Left ventricle myocardium superior (tissue), 1 donor: ENCODE measurements at regions not wholly inside any gene's neighbourhood (a gene's known extent, or its start where the extent isn't known, plus 50 kb on each side); places are given as distances from the start of the nearest gene placed in this dataset.
"Not testable (repeated sequence)": the region's sequence is repeated elsewhere in the genome, so short reads cannot be mapped to it uniquely, and the experiment has no call there.

ENCODE experiments used
- ATAC-seq: fragments of 200-7000 bp; cut with Tn5 transposase; one replicate; pipeline ENCODE4 v1.9.1; 2020; ENCODE audit warnings: mild to moderate bottlenecking, moderate library complexity
- DNase-seq: peaks from one replicate; pipeline ENCODE4 v3.0.0-alpha.2; 2020
- intact Hi-C: fragments of 100-400 bp; cut with micrococcal nuclease; formaldehyde crosslinking; loops from one replicate; pipeline ENCODE4 v1.11.0; 2022
- donor health status: DM: no; HTN: yes; CAD: no; lungs with severe emphysema.

- DNase-seq (no peak), ATAC-seq (no peak)
- intact Hi-C loops = no loop called here
Measured at GRCh38 chr9:16052146-16052545, 499.3 kb downstream of the CCDC171 start.

DNA sequence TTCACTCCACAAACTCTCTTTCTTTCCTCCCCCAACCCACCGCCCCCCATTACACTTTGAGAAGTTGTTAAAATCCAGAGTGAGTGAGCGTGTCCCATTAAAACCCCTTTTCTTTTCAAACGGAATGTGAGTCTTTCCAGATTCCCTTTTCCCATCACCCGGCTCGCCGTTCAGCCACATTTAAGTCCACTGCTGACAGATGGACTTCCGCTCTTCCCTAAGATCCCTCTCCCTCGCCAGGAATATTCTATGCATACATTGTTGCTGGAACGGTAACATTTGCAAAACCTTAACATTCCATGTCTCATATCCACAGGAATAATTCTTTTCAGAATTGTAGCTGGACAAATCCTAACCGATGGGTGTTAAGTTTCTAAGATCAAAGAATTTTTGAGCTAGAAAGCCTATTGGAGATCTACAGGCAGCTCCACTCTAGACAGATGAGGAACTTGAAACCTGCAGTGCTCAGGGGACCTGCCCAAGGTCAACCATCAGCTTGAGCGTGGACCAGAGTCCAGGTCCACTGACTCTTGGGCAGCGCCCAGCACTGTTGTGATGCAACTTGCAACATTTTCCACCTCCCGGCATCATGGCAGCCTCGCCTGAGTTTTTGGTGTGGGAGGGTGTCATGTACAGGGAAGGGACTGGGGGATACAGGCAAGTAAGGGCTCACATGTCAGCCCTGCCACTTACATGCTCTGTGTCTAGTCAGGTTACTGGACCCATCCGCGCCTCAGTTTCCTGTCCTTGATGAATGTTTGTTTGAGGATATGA lies 500.1 kb downstream of the CCDC171 start:
- intact Hi-C loops = no loop called here
- DNase-seq (no peak), ATAC-seq (no peak)

GRCh38 chr9:16057541-16057940 lies 504.7 kb downstream of the CCDC171 start:
- ATAC-seq (no peak), DNase-seq (no peak)
- intact Hi-C loops = no loop called here

DNA sequence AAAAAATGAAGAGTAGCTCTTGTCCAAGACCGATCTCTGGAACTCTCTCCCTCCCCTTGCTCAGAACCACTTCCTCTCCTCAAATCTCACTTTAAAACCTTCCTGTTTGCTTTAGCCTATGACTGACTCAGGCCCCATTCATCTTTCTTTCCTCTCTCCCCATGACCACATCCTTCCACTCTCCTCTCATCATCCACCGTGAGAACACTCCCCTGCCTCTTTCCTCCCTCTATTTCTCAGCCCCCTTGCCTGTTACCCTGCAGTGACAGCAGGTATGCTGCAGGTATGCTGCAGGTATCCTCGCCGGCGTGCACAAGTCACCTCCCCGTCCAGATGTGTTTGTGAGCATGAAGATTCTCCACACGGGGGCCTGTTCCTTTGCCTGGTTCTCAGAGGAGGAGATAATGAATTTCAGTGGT lies 505.3 kb downstream of the CCDC171 start:
- DNase-seq = no peak
- intact Hi-C loops = no loop called here
- no peak for ATAC-seq

DNA sequence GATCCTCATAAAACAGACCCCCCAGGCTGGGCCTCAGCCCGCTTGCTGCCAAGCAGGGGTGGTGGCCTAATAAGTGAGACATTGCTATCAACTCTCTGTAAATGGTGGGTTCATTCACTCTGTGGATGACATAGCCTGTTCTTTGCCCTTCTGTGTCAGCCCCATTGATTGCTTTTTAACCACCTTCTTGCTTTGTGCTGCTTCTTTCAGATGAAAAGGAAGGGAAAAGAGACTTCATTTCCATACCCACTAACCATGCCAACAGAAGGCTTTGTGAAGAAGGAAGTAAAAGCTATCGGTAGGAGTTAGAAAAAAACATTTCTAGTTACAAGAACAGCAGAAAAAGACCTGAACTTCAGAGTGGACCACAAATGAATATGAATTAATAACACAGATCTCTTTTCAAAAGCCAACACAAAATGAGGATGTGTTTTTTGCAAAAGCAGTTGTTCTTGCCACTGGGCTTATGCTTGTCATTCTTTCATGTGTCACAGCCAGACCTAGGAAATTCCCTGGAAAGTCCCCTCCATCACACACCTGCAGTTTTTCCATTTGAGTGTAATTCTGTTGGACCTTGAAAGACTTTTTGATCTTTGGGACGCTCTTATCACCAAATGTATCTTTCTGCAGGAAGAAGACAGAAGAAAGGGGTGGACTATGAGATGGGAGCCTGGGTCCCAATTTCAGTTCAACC lies 507.7 kb downstream of the CCDC171 start:
- intact Hi-C loops = no loop called here
- DNase-seq (no peak), ATAC-seq (no peak)

GRCh38 chr9:16062542-16063240 lies 509.8 kb downstream of the CCDC171 start:
- DNase-seq = no peak
- no peak for ATAC-seq
- intact Hi-C loops = no loop called here

GRCh38 chr9:16063241-16063591 lies 510.4 kb downstream of the CCDC171 start:
- DNase-seq = no peak
- ATAC-seq = no peak
- intact Hi-C loops = no loop called here

DNA sequence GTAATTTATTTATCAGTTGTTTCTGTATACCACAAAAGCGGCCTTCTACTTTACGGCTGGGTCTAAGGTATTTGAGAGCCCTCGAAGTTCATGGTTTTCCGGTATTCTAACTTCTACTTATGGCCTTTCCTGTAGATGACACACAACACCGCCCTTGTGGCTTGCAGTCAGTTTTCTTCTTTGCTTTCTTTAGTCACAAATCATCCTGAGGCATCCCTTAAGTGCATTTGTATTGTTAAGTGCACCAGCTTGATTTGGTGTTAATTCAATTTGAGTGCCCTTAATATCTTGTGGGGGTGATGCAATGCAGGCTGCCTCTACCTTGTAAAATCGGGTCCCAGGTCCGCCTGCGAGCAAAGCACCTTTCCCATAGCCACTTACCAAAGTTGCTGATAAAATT lies 511.9 kb downstream of the CCDC171 start:
- DNase-seq (no peak), ATAC-seq (no peak)
- intact Hi-C loops = no loop called here

DNA sequence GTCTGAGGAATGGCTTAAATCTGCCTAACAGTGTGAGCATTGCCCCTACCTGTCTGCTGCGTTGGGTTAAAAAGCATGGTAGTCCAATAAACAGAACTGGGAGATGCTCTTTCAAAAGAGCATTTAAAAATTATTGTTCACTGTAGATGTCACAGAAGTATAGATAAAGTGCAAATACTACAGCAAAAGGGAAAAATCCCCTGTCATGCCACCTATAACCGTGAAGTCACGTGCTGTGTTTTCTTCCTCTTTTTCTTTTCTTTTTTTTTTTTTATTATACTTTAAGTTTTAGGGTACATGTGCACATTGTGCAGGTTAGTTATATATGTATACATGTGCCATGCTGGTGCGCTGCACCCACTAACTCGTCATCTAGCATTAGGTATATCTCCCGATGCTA lies 513.4 kb downstream of the CCDC171 start:
- ATAC-seq, intact Hi-C loops, DNase-seq: not testable (repeated sequence)

- intact Hi-C loops = no loop called here
- ATAC-seq (no peak), DNase-seq (no peak)
Measured at GRCh38 chr9:16068476-16068875, 515.6 kb downstream of the CCDC171 start.

- ATAC-seq = no peak
- no peak for DNase-seq
- intact Hi-C loops = no loop called here
Measured at GRCh38 chr9:16069249-16069648, 516.4 kb downstream of the CCDC171 start.

GRCh38 chr9:16069671-16070454 lies 517.0 kb downstream of the CCDC171 start:
- ATAC-seq (no peak), DNase-seq (no peak)

GRCh38 chr9:16070455-16071145 lies 517.8 kb downstream of the CCDC171 start:
- DNase-seq (no peak), ATAC-seq (no peak)
- intact Hi-C loops = no loop called here

More at GRCh38 chr9:16069671-16070454, 517.0 kb downstream of the CCDC171 start:
- intact Hi-C loops = no loop called here

DNA sequence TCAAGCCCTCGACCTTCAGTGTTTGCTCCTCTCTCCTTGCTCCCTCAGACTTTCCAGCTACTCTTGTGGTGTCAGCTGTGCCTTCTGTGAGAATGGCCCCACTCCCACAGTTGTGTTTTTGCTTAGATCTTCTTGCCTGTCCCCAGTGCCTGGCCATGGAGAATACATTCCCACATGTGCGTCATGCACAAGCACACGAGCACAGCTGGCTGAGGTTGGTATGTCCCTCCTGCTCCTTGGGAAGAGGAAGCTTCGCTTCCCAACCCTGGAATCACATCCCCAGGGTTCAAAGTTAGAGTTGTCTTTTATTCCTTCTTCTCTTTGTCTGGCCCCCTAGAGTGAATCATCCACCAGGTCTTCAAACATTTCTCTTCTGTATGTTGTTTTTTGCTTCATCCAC lies 518.6 kb downstream of the CCDC171 start:
- ATAC-seq = no peak
- no peak for DNase-seq
- intact Hi-C loops = no loop called here

GRCh38 chr9:16074963-16075362 lies 522.1 kb downstream of the CCDC171 start:
- intact Hi-C loops = no loop called here
- peak; percentile 41 for ATAC-seq
- DNase-seq = no peak

DNA sequence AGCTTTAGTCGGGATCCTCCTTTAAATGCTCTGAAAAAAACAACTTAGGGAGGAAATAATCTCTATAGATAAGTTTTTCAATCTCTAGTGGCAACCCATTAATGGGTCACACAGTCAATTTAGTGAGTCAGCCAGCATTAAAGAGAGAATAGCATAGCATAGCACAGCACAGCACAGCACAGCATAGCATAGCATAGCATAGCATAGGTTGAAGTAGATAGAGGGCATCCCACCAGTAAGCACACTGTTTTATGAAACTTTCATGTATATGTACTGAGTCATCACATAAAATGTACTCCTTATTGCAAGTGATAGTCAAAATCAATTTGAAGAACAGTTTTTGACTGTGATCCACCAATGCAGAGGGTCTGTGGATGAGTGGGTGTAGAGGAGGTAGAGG lies 522.9 kb downstream of the CCDC171 start:
- DNase-seq (no peak), ATAC-seq (no peak)
- intact Hi-C loops = no loop called here

- no peak for DNase-seq
- intact Hi-C loops = no loop called here
- no peak for ATAC-seq
Measured at GRCh38 chr9:16076511-16076910, 523.7 kb downstream of the CCDC171 start.

GRCh38 chr9:16082796-16083195 lies 530.0 kb downstream of the CCDC171 start:
- DNase-seq (no peak), ATAC-seq (no peak)
- intact Hi-C loops = no loop called here

- no peak for DNase-seq
- intact Hi-C loops = no loop called here
- no peak for ATAC-seq
Measured at GRCh38 chr9:16085167-16085726, 532.4 kb downstream of the CCDC171 start.
